GM12878 (cell line): ENCODE measurements at regions not wholly inside any gene's neighbourhood (a gene's known extent, or its start where the extent isn't known, plus 50 kb on each side); places are given as distances from the start of the nearest gene placed in this dataset.
"Not testable (repeated sequence)": the region's sequence is repeated elsewhere in the genome, so short reads cannot be mapped to it uniquely, and the experiment has no call there.

ENCODE experiments used
- ATAC-seq: fragments of 200-7000 bp; cut with Tn5 transposase; 3 replicates; pipeline ENCODE4 v1.9.1; 2020; ENCODE audit warnings: mild to moderate bottlenecking, moderate library complexity
- BruUV-seq: library from RNA; stranded (reverse); fragments of 400-500 nt; replicated peaks from 2 replicates; lab custom pipeline; 2021; lab: Mats Ljungman, UMichigan
- CTCF ChIA-PET: fragments of 300-600 bp; sonication (Branson Sonifier 250); formaldehyde crosslinking; extraction: SDS; loops from one replicate; lab custom pipeline; 2021; ENCODE audit warnings: inconsistent platforms; lab: Yijun Ruan, JAX
- POLR2A ChIA-PET: fragments of 350-600 bp; formaldehyde crosslinking; extraction: SDS; loops from one replicate; lab custom pipeline; 2021; ENCODE audit warnings: inconsistent platforms; lab: Charles Lee
- RAD21 ChIA-PET: fragments of 300-600 bp; sonication (Branson Sonifier 250); formaldehyde crosslinking; loops from one replicate; lab custom pipeline; 2023; ENCODE audit warnings: antibody characterized with exemption; ENCODE audit not compliant: unreplicated experiment; lab: Charles Lee
- SMC1A ChIA-PET: fragments of 300-600 bp; sonication (Branson Sonifier 250); formaldehyde crosslinking; loops from one replicate; lab custom pipeline; 2023; ENCODE audit not compliant: unreplicated experiment, uncharacterized antibody; lab: Charles Lee
- DNase-seq: peaks from one replicate; pipeline ENCODE4 v3.0.0-alpha.2; 2011; ENCODE audit warnings: low read depth, low spot score
- FAIRE-seq: peaks from 3 replicates; lab custom pipeline; 2011; peaks lifted over from hg19 to GRCh38; lab: Jason Lieb, UNC
- H2AFZ ChIP-seq: 2 replicates; pipeline ENCODE4 v1.6.0; 2011; ENCODE audit warnings: low read depth, low read length, control low read depth; ENCODE audit not compliant: control insufficient read depth
- H3K27ac ChIP-seq: 2 replicates; pipeline ENCODE4 v1.5.1; 2011; ENCODE audit warnings: control low read depth; ENCODE audit not compliant: control insufficient read depth, insufficient read depth
- H3K27me3 ChIP-seq, 2 experiments: replicated peaks in 1 of 2; 2 replicates each; pipeline versions ENCODE4 v1.6.0 to v1.6.1; 2011; ENCODE audit warnings: low read length in 1 of 2; ENCODE audit not compliant: control insufficient read depth in 2 of 2, insufficient read depth in 2 of 2
- H3K36me3 ChIP-seq, 2 experiments: 2 replicates each; pipeline ENCODE4 v1.5.1; 2011; ENCODE audit warnings: low read length in 1 of 2; ENCODE audit not compliant: control insufficient read depth in 2 of 2, insufficient read depth in 2 of 2
- H3K4me1 ChIP-seq: 2 replicates; pipeline ENCODE4 v1.6.1; 2011; ENCODE audit warnings: mild to moderate bottlenecking, low read length, moderate library complexity, mixed read lengths; ENCODE audit not compliant: control insufficient read depth, insufficient read depth
- H3K4me2 ChIP-seq: 2 replicates; pipeline ENCODE4 v1.6.0; 2011; ENCODE audit warnings: control low read depth; ENCODE audit not compliant: control insufficient read depth, insufficient read depth
- H3K4me3 ChIP-seq: fragments of 200-600 bp; sonication (generic); 2 replicates; pipeline ENCODE4 v1.5.1; 2016
- H3K79me2 ChIP-seq: 2 replicates; pipeline ENCODE4 v1.6.0; 2011; ENCODE audit warnings: low read length; ENCODE audit not compliant: control insufficient read depth, insufficient read depth
- H3K9ac ChIP-seq: 2 replicates; pipeline ENCODE4 v1.8.0; 2011; ENCODE audit warnings: low read length, control low read depth, mixed read lengths; ENCODE audit not compliant: control insufficient read depth, insufficient read depth
- H3K9me3 ChIP-seq: replicated peaks from 3 replicates; pipeline ENCODE4 v1.5.1; 2011; ENCODE audit warnings: mild to moderate bottlenecking, low read length; ENCODE audit not compliant: control insufficient read depth, insufficient read depth
- H4K20me1 ChIP-seq: 2 replicates; pipeline ENCODE4 v1.6.0; 2011; ENCODE audit not compliant: control insufficient read depth, insufficient read depth
- BCL3 ChIP-seq: IDR thresholded peaks from 2 replicates; pipeline ENCODE4 v1.6.1; 2011; ENCODE audit warnings: borderline replicate concordance, low read depth, mild to moderate bottlenecking, moderate library complexity, low read length; ENCODE audit not compliant: insufficient read depth, poor library complexity, severe bottlenecking
- BMI1 ChIP-seq: fragments of 450-650 bp; IDR thresholded peaks from 2 replicates; pipeline ENCODE4 v1.6.1; 2016; ENCODE audit warnings: mild to moderate bottlenecking, moderate library complexity, borderline replicate concordance
- HDGF ChIP-seq: fragments of 450-650 bp; IDR thresholded peaks from 2 replicates; pipeline ENCODE4 v1.6.1; 2016; ENCODE audit warnings: antibody characterized with exemption
- IRF4 ChIP-seq: IDR thresholded peaks from 2 replicates; pipeline ENCODE4 v1.6.1; 2011; ENCODE audit warnings: low read depth, low read length
- KDM1A ChIP-seq: fragments of 200-600 bp; sonication (generic); IDR thresholded peaks from 2 replicates; pipeline ENCODE4 v1.6.1; 2016; ENCODE audit warnings: borderline replicate concordance
- MEF2A ChIP-seq: IDR thresholded peaks from 2 replicates; pipeline ENCODE4 v1.6.1; 2011; ENCODE audit warnings: low read depth, mild to moderate bottlenecking, low read length, moderate library complexity; ENCODE audit not compliant: insufficient read depth
- RUNX3 ChIP-seq: IDR thresholded peaks from 2 replicates; pipeline ENCODE4 v1.6.1; 2012; ENCODE audit warnings: low read length, inconsistent platforms
- SMC3 ChIP-seq: IDR thresholded peaks from 2 replicates; pipeline ENCODE4 v1.6.1; 2011; ENCODE audit warnings: low read length, improper control_type of control experiment, borderline replicate concordance
- TBL1XR1 ChIP-seq: IDR thresholded peaks from 2 replicates; pipeline ENCODE4 v1.6.1; 2012; ENCODE audit warnings: low read depth, low read length, improper control_type of control experiment
- ZNF622 ChIP-seq: fragments of 450-650 bp; IDR thresholded peaks from 2 replicates; pipeline ENCODE4 v1.6.1; 2017; ENCODE audit warnings: mild to moderate bottlenecking, inconsistent platforms
- WGBS: methylation state at CpG from one replicate; pipeline ENCODE4 v1.1.6; 2016; ENCODE audit warnings: low lambda C conversion rate; ENCODE audit not compliant: insufficient replicate concordance, insufficient coverage; ENCODE audit errors: missing lambda C conversion rate; 5-methylcytosine and 5-hydroxymethylcytosine counted together
- in situ Hi-C: fragments of 300-500 bp; cut with MboI; formaldehyde crosslinking; loops from 9 replicates; pipeline ENCODE4 v1.14.3; 2018; ENCODE audit warnings: mixed read lengths
- intact Hi-C: fragments of 100-400 bp; cut with micrococcal nuclease; formaldehyde crosslinking; loops from one replicate; pipeline ENCODE4 v1.14.2; 2022; ENCODE audit not compliant: unreplicated experiment

GRCh38 chr17:5772017-5772416 is 187.7 kb upstream of the NLRP1 start:
- H3K9me3 ChIP-seq, H3K4me1 ChIP-seq, H3K27ac ChIP-seq, H3K27me3 ChIP-seq, H2AFZ ChIP-seq, RAD21 ChIA-PET, H3K36me3 ChIP-seq, in situ Hi-C loops, H3K4me3 ChIP-seq, H3K79me2 ChIP-seq, FAIRE-seq, BruUV-seq, SMC1A ChIA-PET, H3K9ac ChIP-seq, H4K20me1 ChIP-seq, CTCF ChIA-PET, intact Hi-C loops, H3K4me2 ChIP-seq, ATAC-seq, DNase-seq, POLR2A ChIA-PET: not testable (repeated sequence)
- WGBS: 69% methylated on average over 11 of the region's 11 CpGs

GRCh38 chr17:5772720-5773119 is 188.4 kb upstream of the NLRP1 start:
- Histone ChIP-seq H3K79me2 (no peaks in the 10 kb centered on the region), H3K9ac (no peak overlapping the region), H2AFZ (no peak overlapping the region), H3K4me3 (no peak overlapping the region), H3K4me1 (peaks cover 7% of the 10 kb centered on the region), H3K9me3 (no peaks in the 10 kb centered on the region), H3K4me2 (no peak overlapping the region), H3K27ac (no peak overlapping the region), H3K27me3 (no peaks in the 10 kb centered on the region), H3K36me3 (no peaks in the 10 kb centered on the region), H4K20me1 (no peaks in the 10 kb centered on the region)
- DNase-seq (no peak), FAIRE-seq (no peak), ATAC-seq (no peak)
- POLR2A ChIA-PET: no interaction called here
- CTCF ChIA-PET: no interaction called here
- TF ChIP-seq TBL1XR1: no peak
- no peak for TF ChIP-seq BMI1
- no peak for TF ChIP-seq IRF4
- no peak for TF ChIP-seq RUNX3
- no peak for TF ChIP-seq MEF2A
- no peak for TF ChIP-seq BCL3
- no peak for TF ChIP-seq ZNF622
- no peak for TF ChIP-seq KDM1A
- no peak for TF ChIP-seq HDGF
- TF ChIP-seq SMC3: no peak
- in situ Hi-C loops: no loop called here
- BruUV-seq: no TSS peak
- intact Hi-C loops: no loop called here
- SMC1A ChIA-PET: no interaction called here
- 64% methylated on average over 13 of the region's 13 CpGs for WGBS
- RAD21 ChIA-PET: no interaction called here
